Stromal cell of bone marrow (primary cell): ENCODE measurements at regions not wholly inside any gene's neighbourhood (a gene's known extent, or its start where the extent isn't known, plus 50 kb on each side); places are given as distances from the start of the nearest gene placed in this dataset.
"Not testable (repeated sequence)": the region's sequence is repeated elsewhere in the genome, so short reads cannot be mapped to it uniquely, and the experiment has no call there.

Experiments
- DNase-seq: peaks from one replicate; pipeline ENCODE4 v3.0.0-alpha.2; 2012; ENCODE audit warnings: low read depth

DNA sequence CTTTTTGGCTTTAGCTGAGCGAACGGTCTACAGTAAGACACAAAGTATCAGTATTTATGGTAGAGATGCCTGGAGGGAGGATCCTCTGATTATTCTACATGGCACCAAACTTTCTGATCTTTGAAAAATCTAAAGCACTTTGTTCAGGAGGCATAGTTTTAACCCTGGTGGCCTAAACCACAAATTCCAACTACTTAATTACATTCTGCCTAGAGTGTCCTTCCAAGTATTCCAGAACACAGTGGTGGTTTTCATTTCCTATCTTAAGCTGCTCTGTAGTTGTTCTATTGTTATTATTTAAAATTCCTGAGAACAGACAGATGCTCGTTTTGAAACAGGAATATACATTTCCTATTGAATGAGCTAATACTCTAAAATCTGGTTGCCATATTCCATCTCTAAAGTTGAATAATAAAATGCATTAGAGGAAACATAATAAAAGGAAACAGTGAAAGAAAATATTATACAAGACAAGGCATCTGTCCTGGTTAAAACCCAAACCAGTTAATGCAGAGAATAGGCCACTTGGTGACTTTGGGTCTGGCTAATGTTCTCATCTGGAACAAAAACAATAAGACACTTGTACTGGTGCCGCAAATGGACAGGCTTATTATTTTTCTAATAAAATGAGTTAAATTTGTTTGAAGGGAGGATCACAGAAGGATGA, 657.4 kb downstream of the SPRY1 start:
- no peak for DNase-seq

DNA sequence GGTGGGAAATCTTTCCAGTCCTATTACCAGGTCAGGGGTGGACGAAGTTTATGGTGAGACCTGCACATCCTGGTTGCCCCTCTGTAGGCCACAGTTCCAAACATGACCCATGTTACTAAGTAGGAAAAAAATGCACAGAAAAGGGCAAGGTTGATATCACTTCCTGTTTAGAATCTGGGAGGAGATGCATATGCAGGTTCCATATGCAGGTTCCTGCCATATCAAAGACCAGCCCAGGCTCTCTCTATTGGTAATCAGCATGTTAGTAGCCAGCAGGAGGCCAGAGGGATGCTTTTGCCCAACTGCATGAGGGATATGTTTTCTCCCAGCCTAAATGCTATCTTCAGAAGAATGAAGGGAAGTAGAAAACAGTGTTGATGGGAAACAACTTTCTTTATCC, 657.2 kb downstream of the ANKRD50 start:
- no peak for DNase-seq

DNA sequence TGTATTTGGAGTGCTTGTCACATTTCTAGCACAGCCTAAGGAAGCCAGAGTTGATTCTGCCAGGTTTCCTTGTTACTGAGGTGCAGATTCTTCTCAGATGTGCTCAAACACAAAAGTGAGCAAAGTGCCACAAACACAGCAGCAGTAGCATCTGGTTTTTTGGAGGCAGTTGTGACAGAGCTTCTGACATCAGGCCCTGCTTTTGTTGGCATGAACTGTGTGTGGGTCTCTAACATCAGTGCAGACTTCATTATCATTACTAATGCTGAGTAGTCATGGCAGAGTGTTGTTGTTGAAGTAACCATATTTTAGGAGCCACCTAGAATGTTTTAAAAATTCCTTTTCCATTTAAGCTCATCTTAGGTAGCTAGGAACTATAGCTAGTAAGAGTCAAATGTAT, 656.6 kb downstream of the ANKRD50 start:
- no peak for DNase-seq

DNA sequence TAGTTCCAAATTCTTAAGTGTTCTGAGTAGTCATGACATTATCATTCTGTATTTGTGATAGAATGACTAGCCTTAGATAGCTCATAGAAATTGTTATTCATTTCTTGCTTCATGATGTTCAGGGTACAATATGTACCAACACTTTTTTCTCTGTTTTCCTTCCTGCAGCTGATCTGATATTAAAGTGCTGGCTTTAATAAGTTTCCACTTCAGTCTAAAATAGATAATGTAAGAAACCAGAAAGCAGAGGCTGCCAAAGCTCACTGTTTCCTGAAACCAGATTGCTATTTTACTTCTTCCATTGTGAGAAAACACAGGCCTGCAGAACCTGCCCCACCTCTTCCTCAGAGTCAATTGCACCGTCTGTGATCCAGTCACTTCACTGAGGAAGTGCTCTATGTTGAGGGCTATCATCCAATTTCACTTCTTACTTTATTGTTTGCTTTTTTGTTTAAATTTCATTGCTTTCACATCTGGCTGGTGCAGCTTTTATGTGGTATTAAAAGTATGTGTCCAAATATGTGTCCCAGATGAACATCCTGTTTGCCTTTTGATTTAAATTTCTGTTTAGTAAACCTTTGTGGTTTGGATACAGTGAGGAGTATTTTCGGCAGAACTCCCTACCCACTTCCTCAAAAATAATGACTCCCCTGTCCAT, 652.1 kb downstream of the ANKRD50 start:
- no peak for DNase-seq

DNA sequence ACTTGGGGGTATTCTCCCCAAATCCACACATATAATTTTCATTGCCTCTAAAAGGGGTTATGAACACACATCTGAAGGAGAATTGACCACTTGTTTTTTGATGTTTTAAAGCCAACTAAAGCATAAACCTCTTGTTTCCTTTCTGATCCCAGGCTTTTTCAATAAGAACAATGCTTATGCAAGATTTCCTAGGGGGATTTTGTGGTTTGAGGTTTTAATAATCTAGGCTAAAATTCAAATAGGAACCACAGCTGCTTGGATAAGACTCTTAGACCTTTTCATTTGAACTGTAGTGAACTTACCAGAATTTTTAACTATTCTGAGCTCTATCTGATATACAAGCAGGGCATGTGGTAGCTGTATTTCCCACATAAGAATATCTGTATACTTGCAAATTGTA, 651.1 kb downstream of the ANKRD50 start:
- peak; percentile 87 for DNase-seq

DNA sequence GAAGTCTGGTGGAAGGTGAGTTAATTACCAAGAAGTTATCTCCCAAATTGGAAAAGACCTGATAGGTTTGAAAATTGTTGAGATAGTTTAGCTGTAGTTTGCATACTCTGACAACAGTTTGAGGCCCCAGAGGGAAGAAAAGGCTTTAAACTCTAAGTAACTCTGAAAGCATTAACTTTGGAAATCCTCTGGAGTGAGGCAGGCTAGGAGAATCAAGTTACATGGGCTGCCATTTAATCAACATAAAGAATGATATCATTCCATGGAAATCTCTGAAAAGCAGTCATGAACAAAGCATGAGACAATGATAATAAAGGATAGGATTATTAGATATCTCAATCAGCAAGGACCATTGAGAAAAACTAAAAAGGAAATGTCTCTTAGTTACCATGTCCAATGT, 647.1 kb downstream of the ANKRD50 start:
- DNase-seq: no peak

DNA sequence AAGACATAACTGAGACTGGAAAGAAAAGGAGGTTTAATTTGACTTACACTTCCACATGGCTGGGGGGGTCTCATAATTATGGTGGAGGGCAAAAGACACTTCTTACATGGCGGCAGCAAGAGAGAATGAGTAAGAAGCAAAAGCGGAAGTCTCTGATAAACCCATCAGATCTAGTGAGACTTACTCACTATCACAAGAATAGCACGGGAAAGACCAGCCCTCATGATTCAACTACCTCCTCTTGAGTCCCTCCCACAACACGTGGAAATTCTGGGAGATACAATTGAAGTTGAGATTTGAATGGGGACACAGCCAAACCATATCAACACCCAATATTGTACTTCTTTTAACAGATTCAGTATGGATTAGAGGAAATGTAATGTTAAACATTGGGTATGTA, 646.6 kb downstream of the ANKRD50 start:
- DNase-seq: no peak

DNA sequence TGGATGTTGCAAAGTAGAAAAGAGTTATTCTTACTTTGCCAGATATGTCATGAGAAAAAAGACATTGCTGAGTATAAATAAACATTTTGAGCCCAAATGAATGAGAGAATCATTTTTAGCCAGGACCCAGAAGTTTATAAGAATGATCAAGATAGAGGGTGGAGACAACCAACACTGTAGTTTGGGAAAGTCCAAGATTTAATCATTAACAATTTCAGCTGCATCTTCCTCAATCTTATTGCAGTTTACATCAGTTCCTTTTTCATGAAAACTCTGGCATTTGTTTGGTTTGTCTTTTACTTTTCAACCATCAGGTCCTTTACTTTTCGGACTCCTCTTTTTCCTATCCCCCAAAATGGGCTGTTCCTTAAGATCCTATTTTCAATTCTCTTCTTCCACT, 645.9 kb downstream of the ANKRD50 start:
- no peak for DNase-seq

DNA sequence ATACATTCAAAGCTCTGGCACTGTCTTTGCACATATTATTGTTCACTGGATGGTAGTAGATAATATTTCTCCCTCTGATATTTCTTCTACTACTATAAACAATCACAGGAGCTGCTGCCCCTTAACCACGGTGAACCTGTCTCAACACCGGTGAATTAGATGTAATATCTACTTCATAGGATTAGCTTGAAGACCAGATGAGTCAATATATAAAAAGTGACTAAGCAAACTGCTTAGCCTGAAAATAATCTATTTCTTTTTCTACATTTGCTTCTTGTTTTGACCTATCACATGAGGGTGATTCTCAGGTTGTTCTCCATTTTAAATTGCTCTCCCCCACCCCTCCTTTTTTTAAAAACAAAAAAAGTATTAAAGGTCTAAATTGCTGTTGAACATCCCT, 645.5 kb downstream of the ANKRD50 start:
- DNase-seq: no peak

DNA sequence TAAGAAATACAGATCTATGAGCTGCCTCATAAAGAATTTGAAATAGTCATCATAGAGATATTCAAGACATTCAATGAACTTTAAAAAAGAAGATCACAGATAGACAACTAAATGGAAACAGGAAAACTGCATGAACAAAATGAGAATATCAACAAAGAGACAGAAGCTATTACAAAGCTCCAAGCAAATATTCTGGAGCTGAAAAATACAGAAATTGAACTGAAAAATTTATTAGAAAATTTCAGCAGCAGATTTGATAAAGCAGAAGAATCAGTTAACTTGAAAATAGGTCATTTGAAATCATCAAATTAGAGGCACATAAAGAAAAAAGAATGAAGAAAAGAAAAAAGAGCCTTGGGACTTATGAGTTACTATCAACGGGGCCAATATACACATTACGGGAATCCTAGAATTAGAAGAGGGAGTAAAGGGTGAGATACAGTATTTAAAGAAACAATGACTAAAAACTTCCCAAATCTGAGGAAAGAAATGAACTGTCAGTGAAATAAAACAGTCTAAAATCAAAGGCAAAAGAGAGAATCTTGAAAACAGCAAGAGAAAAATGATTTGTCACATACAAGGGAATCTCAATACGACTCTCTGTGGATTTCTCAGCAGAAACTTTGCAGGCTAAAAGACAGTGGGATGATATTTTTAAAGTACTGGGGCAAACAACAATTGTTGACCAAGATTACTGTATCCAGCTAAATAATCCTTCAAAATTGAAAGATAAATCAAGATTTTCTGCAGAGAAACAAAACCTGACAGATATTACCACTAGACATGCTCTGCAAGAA, 641.6 kb downstream of the ANKRD50 start:
- no peak for DNase-seq

DNA sequence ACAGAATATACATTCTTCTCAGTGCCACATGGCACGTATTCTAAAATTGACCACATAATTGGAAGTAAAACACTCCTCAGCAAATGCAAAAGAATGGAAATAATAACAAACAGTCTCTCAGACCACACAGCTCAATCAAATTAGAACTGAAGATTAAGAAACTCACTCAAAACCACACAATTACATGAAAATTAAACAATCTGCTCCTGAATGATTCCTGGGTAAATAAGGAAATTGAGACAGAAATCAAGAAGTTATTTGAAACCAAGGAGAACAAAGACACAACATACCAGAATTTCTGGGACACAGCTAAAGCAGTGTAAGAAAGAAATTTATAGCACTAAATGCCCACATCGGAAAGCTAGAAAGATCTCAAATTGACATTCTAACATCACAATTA, 637.3 kb downstream of the ANKRD50 start:
- DNase-seq: not testable (repeated sequence)

DNA sequence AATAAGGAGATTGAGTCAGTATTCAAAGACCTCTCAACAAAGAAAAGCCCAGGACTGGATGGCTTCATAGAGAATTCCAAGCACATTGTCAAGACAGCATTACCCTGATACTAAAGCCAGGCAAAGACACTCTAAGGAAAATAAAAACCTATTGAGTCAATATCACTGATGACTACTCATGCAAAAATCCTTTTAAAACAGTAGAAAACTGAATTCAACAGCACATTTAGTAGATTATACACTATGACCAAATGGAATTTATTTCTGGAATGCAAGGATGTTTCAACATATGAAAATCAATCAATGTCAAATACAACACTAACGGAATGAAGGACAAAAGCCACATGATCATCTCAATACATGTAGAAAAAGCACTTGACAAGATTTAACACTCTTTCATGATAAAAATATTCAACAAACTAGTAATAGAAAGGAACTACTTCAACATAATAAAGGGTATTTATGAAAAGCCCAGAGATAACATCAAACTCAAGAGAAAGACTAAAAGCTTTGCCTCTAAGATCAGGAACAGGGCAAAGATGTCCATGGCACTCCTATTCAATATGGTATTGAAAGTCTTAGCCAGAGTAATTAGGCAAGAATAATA, 633.3 kb downstream of the ANKRD50 start:
- DNase-seq: no peak

DNA sequence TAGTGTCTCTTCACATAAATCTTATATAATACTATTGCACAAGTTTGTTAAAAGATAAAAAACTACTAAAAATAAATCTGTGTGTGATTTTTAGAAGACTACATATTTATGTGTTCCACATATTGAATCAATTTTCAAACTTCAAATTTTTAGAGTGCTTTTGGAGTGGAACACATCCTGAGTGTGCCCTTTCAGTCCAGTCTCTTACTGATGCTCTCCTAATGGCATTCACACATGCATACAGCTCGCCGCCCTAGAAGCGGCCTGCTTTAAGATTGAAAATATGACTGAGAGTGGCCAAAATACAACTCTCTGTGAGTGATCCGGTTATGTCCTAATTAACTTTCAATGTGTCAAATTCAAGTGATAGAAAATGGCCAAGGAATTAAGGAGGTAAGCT, 628.8 kb downstream of the ANKRD50 start:
- DNase-seq: no peak

DNA sequence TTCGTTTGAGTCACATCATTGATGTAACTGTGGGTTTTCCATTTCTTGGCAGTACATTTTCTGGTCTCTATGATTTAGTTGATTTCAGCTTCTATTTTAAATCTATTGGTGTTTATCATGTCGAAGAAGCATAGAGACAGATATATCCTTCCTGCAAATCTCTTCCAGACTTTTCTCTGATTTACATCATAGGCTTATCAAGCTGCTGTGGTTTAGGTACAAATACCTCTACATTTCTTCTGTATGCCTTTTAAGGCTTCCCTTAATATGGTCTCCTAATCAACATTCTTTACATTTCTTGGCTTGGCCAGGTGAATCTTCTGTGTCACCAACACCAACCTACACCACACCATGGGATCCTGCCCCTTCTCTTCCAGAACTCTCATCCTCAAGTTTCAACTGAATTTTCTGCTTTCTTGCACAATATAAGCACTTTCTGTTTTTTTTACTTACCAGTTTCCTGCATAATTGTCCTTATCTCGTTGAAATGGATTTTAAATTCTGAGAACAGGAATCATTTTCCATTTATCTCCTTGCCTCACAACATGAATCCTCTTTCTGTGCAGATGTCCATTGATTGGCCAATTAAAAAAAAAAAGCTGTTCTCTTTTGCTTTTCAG, 626.9 kb downstream of the ANKRD50 start:
- DNase-seq: no peak

DNA sequence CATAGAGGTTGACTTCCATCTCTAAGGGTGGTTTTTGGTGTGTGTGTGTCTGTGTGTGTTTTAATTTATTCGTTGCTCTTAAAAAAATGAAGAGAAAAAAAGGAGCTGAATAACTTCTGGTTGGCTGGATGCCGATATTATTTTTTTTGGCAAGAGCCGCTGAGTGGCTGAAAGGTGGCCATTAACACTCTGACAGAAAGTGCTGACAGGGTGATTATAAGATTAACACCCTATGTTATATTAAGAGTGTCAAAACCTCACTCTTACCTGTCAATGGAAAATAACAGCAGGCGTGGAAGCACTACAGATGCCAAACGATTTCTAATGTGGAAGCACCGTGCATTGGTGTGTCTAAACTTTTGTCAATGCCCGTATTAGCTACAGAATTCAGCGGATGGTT, 622.5 kb downstream of the ANKRD50 start:
- no peak for DNase-seq

DNA sequence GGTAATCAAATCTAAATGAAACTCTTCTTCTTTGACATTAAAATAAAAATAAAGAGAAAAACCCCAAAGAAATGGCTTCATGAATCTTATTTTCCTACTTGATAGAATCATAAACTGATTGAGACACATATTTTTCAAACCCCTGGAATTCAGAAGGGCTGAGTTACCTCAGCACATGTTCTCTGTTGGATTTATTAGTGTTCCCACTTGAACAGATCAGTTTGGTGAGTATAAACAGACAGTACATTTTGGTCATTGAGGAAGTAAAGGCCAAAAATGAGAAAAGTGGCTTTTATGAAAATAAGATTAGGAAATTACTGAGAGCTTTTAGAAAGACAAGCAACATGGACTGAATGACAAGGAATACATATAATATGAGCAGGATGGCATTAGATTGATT, 620.4 kb downstream of the ANKRD50 start:
- no peak for DNase-seq

DNA sequence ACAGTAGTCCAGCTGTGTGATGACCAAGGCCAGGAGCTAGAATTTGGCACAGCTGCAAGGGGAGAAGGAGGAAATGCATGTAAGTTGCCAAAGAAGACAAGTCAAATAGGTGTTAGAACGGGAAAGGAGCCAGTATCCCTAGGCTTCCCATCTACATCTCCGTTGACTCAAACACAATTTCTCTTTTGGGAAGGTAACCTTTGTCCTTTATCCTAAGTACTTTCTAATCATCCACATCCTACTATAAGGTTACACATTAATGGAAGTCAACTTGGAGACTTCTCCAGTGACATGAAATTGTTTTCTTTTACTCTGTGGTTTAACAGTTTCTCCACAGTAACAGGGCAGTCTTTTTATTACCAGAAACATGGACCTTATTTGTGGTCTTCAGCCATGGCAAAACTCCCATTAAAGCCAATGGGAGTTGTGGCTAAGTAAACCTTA, 620.0 kb downstream of the ANKRD50 start:
- DNase-seq: peak; percentile 86

DNA sequence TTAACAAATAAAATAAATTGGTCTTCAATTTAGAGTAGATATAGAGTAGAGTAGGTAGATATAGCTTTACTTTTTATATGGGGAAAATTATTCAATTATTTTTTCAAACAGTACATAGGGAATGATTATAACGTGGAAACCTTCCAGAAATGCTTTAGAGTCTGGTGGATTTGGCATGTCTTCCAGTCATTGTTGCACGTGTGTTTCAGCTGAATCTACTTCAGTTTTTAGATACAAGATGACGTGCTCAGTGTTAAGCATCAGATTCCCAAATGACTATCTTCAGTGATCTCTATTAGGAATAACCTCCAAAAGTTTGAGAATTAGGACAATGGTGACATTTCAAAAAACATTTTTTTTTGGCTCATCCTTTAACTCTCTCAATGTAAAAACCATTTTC, 616.9 kb downstream of the ANKRD50 start:
- no peak for DNase-seq

DNA sequence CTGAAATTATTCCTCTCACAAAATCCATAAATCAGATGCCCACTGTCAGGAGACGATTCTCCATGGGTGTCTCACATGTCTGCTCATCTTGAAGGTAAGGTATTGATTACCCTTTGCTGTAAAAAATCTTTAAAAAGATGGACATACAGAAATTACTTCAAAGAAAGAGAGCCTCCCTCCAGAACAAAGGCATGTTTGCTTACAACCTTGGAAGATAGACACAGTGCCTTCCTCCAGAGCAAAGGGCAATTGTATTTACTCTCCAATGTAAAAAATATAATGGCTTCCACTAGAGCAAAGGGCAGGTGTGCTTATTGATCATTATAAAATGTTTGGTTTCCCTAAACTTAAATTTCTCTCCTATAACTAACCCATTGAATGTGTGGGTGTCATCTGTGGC, 616.2 kb downstream of the ANKRD50 start:
- no peak for DNase-seq

DNA sequence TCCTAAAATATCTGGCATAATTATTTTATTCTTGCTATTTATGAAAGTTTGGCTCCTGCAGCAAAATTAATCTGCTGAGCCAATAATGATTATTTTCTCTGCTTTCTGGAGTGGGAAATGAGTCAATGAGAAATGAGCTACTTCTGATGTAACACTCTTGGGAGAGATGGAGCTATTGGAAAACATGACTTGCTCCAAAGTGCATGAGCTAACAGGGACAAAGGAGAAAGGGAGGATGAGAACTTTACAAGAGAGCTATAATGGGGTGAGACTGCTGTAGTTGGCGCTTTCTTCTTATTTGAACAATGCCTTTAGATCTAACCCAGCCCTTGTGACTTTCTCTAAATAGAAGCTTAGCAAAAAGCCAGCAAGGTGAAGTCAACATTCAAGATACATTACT, 615.1 kb downstream of the ANKRD50 start:
- DNase-seq: peak; percentile 82

DNA sequence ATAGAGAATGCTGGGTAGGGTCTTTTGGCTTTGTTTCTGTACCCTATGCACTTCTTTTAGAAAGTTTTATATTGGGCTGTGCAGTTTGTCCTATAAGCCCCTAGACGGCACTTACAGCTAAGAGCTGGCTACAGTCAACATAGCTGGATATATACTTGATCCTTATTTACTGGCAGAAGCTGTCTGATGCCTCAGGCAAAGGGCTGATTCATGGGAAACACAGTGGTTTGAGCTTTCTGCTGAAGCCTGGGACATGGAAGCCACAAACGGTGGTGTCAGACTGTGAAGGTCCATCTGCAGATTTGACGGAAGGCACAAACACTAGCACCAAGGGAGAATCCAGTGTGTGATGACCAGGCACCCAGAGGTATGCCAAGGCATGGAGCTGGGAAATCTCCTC, 608.4 kb downstream of the ANKRD50 start:
- no peak for DNase-seq

DNA sequence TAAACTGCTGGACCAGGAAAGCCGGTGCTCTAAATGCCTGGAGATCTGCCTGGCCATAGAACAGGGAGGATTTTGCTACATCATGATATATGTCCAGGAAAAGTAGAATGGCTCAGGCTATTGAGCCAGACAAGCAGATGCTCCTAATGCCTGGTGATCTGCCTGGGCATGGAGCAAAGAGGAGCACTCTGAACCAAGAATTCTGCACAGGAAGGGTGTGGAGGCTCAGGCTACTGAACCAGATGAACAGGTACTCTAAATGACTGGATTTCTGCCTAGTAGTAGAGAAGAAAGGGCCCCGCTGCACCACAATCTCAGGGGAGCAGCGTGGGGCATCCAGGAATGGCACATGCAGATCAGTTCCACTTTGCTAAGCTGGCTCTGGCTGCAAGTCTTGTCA, 607.9 kb downstream of the ANKRD50 start:
- no peak for DNase-seq
